PC-3 (cell line): ENCODE measurements at regions not wholly inside any gene's neighbourhood (a gene's known extent, or its start where the extent isn't known, plus 50 kb on each side); places are given as distances from the start of the nearest gene placed in this dataset.

Experiments used
- CTCF ChIP-seq: fragments of 300-600 bp; sonication (generic); conservative IDR thresholded peaks from 2 replicates; pipeline ENCODE4 v1.5.1; 2017; ENCODE audit warnings: antibody characterized with exemption, low read depth, mild to moderate bottlenecking, low read length
- EZH2 ChIP-seq: fragments of 300-600 bp; sonication (generic); IDR thresholded peaks from one replicate; pipeline ENCODE4 v1.6.1; 2017; ENCODE audit warnings: antibody characterized with exemption, mild to moderate bottlenecking, low read length; ENCODE audit not compliant: unreplicated experiment
- EZH2phosphoT487 ChIP-seq: fragments of 300-600 bp; sonication (generic); IDR thresholded peaks from 2 replicates; pipeline ENCODE4 v1.6.1; 2018; ENCODE audit warnings: mild to moderate bottlenecking, antibody characterized with exemption, low read length, borderline replicate concordance

GRCh38 chr4:187619319-187619718 lies 376.3 kb upstream of the ZFP42 start:
- no peak for TF ChIP-seq CTCF
- TF ChIP-seq EZH2 = no peak
- TF ChIP-seq EZH2phosphoT487 = no peak
